Naive thymus-derived CD8-positive, alpha-beta T cell (primary cell): ENCODE measurements at regions not wholly inside any gene's neighbourhood (a gene's known extent, or its start where the extent isn't known, plus 50 kb on each side); places are given as distances from the start of the nearest gene placed in this dataset.

Experiments
- ATAC-seq, 2 donors: fragments of 150-1000 bp; cut with Tn5 transposase in 1 of 2; sonication (Bioruptor Pico), chemical (Tn5 transposase) in 1 of 2; 1 replicate in 1 of 2; 2 replicates in 1 of 2; pipeline ENCODE4 v1.10.0; 2021; ENCODE audit warnings: mild to moderate bottlenecking in 2 of 2, moderate library complexity in 2 of 2
- POLR2A ChIA-PET: fragments of 350-600 bp; sonication (Branson Sonifier 250); formaldehyde crosslinking; loops from one replicate; lab custom pipeline; 2021; ENCODE audit warnings: antibody characterized with exemption; lab: Charles Lee
- DNase-seq, 10 donors: peaks; one replicate each; pipeline versions ENCODE4 v3.0.0 to v3.0.0-alpha.2; 2020 to 2022
- H3K27ac Mint-ChIP-seq, 10 donors: one replicate each; pipeline ENCODE4 v1.8.0; 2020 to 2022; ENCODE audit warnings: mild to moderate bottlenecking in 10 of 10, mixed read lengths in 10 of 10, moderate library complexity in 4 of 10, inconsistent platforms in 1 of 10
- H3K27me3 Mint-ChIP-seq, 5 donors: one replicate each; pipeline ENCODE4 v1.8.0; 2021 to 2022; ENCODE audit warnings: mixed read lengths in 5 of 5
- H3K36me3 Mint-ChIP-seq, 3 donors: one replicate each; pipeline ENCODE4 v1.8.0; 2020 to 2022; ENCODE audit warnings: mixed read lengths in 3 of 3, mild to moderate bottlenecking in 2 of 3, inconsistent platforms in 1 of 3
- H3K4me1 Mint-ChIP-seq, 4 donors: one replicate each; pipeline ENCODE4 v1.8.0; 2021 to 2022; ENCODE audit warnings: mixed read lengths in 4 of 4
- H3K4me3 Mint-ChIP-seq, 10 donors: one replicate each; pipeline ENCODE4 v1.8.0; 2020 to 2022; ENCODE audit warnings: mild to moderate bottlenecking in 10 of 10, mixed read lengths in 10 of 10, moderate library complexity in 6 of 10, inconsistent platforms in 1 of 10
- H3K9me3 Mint-ChIP-seq, 9 donors: one replicate each; pipeline ENCODE4 v1.8.0; 2020 to 2022; ENCODE audit warnings: mixed read lengths in 9 of 9, mild to moderate bottlenecking in 3 of 9, inconsistent platforms in 1 of 9, moderate library complexity in 1 of 9

- no peak for DNase-seq
- H3K27ac Mint-ChIP-seq, result peak overlapping the region in 4 of 10 donors; percentile 18 to 57 (median 50)
- POLR2A ChIA-PET, result no interaction called here
- H3K36me3 Mint-ChIP-seq, result peaks cover 8 to 31% (median 21%) of the 10 kb centered on the region in 3 donors
- peaks cover 0 to 10% (median 2%) of the 10 kb centered on the region in 9 donors for H3K9me3 Mint-ChIP-seq
- no peak for ATAC-seq
- H3K4me3 Mint-ChIP-seq, result no peak overlapping the region
- no peaks in the 10 kb centered on the region for H3K27me3 Mint-ChIP-seq
- peaks cover 22 to 56% (median 48%) of the 10 kb centered on the region in 4 donors for H3K4me1 Mint-ChIP-seq
These were observed 257.9 kb downstream of the KLF12 start for GRCh38 chr13:73876323-73876722.

DNA sequence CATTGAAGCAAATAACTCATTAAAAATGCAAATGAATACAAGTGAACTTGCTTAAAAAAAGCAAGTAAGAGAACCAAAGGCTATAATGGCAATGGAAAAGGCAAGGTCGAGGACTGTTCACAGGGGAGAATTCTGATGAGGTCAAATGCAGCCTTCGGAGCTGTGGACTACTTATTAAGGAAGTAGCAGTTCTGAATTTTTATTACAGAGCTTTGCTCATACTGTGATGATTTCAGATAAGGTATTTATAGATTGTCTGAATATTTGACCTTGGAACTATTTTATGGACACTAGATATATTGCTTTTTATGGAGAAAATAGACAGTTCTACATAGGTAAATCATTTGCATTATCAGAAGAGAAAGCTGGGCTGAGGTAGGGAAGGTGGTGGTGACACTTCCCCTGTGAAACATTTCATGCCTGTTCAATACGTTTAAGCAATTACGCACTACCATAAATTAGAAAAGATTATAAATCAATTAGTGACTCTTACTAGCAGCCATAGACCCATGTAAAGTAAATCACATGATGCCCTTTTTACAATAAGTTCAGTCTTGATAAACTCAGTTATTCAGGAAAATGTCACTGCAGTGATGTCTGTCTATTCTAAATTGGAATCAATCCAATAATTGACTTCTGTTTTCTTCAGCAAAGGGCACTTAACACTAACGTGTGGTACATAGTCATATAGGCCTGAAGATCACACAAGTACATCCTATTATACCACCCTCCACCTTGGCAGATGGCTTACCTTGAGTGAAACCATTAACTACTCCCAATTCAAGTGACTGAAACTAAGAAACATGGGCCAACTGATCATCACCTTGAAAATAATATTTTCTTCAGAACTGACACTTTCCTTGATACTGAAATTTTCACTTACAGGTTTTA is 260.0 kb downstream of the KLF12 start:
- Mint-ChIP-seq H3K9me3 (peaks cover 0 to 10% (median 2%) of the 10 kb centered on the region in 9 donors), H3K27ac (peak overlapping the region in 3 of 10 donors; percentile 27 to 78 (median 35)), H3K36me3 (peaks cover 6 to 20% (median 12%) of the 10 kb centered on the region in 3 donors), H3K4me3 (no peak overlapping the region), H3K4me1 (peaks cover 26 to 57% (median 50%) of the 10 kb centered on the region in 4 donors), H3K27me3 (no peaks in the 10 kb centered on the region)
- DNase-seq (no peak), ATAC-seq (no peak)
- POLR2A ChIA-PET, result no interaction called here

- H3K4me1 Mint-ChIP-seq, result peaks cover 19 to 49% (median 41%) of the 10 kb centered on the region in 4 donors
- peak overlapping the region in 7 of 10 donors; percentile 21 to 81 (median 67) for H3K27ac Mint-ChIP-seq
- peaks cover 0 to 2% (median 2%) of the 10 kb centered on the region in 3 donors for H3K36me3 Mint-ChIP-seq
- H3K9me3 Mint-ChIP-seq, result peaks cover 0 to under 1% (median 0%) of the 10 kb centered on the region in 9 donors
- no peak overlapping the region for H3K4me3 Mint-ChIP-seq
- DNase-seq (no peak), ATAC-seq (no peak)
- H3K27me3 Mint-ChIP-seq, result no peaks in the 10 kb centered on the region
- POLR2A ChIA-PET, result no interaction called here
These were observed 261.8 kb downstream of the KLF12 start for GRCh38 chr13:73872397-73872796.

- DNase-seq (peak in 3 of 10 donors; percentile 6 to 33 (median 26)), ATAC-seq (peak; percentile 67)
- POLR2A ChIA-PET, result no interaction called here
- H3K27me3 Mint-ChIP-seq, result no peaks in the 10 kb centered on the region
- H3K36me3 Mint-ChIP-seq, result no peaks in the 10 kb centered on the region
- H3K4me1 Mint-ChIP-seq, result peaks cover 19 to 55% (median 45%) of the 10 kb centered on the region in 4 donors
- H3K27ac Mint-ChIP-seq, result peak overlapping the region; percentile 50 to 90 (median 78)
- H3K4me3 Mint-ChIP-seq, result peak overlapping the region in 2 of 10 donors; percentile 2 to 8
- H3K9me3 Mint-ChIP-seq, result no peaks in the 10 kb centered on the region
These were observed 263.0 kb downstream of the KLF12 start for GRCh38 chr13:73870970-73871935.

DNA sequence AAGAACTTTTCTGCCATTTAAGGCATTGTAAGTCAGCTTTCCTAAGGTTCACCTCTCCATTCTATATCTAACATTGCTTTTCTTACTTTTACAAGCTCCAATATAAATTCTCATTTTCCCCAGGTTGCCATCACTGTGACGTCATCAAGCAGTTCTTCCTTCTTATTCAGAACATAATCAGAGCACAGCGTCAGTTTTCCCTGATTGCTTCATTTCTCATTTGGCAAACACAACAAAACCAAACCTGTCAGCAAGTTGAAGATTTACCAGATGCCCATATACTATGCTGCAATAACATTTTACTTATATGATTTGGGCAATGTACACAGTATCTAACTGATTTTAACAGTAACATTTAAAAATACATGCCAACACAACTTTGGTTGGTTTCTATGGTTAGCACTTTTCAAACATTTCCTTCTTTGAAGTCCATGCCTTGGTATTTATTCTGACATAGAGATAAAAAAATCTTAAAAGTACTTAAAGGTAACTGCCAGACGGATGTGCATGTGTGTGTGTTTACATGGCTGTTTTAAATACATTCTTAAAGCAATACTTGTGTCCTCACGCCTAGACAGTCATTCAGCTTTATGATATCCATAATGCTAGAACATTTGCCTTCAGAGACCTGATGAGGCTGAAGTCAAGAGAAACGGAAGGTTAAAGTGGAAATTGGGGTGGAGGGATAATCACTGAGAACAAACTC is 264.0 kb downstream of the KLF12 start:
- POLR2A ChIA-PET, result no interaction called here

GRCh38 chr13:73865027-73865426 is 269.2 kb downstream of the KLF12 start:
- H3K27me3 Mint-ChIP-seq, result no peaks in the 10 kb centered on the region
- peaks cover 20 to 53% (median 44%) of the 10 kb centered on the region in 4 donors for H3K4me1 Mint-ChIP-seq
- no peak for DNase-seq
- no peak for ATAC-seq
- H3K4me3 Mint-ChIP-seq, result no peak overlapping the region
- peak overlapping the region in 3 of 10 donors; percentile 15 to 23 (median 18) for H3K27ac Mint-ChIP-seq
- POLR2A ChIA-PET, result no interaction called here
- peaks cover 0 to 4% (median 2%) of the 10 kb centered on the region in 3 donors for H3K36me3 Mint-ChIP-seq
- H3K9me3 Mint-ChIP-seq, result no peaks in the 10 kb centered on the region

More for the DNA sequence above, 264.0 kb downstream of the KLF12 start:
- ATAC-seq, result peak; percentile 44 to 79
- peak in 2 of 10 donors; percentile 29 to 36 for DNase-seq
- no peaks in the 10 kb centered on the region for H3K9me3 Mint-ChIP-seq
- H3K27ac Mint-ChIP-seq, result peak overlapping the region; percentile 45 to 88 (median 72)
- no peak overlapping the region for H3K4me3 Mint-ChIP-seq
- H3K4me1 Mint-ChIP-seq, result peaks cover 23 to 66% (median 51%) of the 10 kb centered on the region in 4 donors
- H3K27me3 Mint-ChIP-seq, result no peaks in the 10 kb centered on the region
- H3K36me3 Mint-ChIP-seq, result no peaks in the 10 kb centered on the region

- DNase-seq (no peak), ATAC-seq (peak in 1 of 2 donors; percentile 70)
- H3K4me3 Mint-ChIP-seq, result peak overlapping the region in 1 of 10 donors; percentile 5
- H3K27ac Mint-ChIP-seq, result peak overlapping the region in 4 of 10 donors; percentile 26 to 81 (median 44)
- peaks cover 18 to 42% (median 34%) of the 10 kb centered on the region in 4 donors for H3K4me1 Mint-ChIP-seq
- no peaks in the 10 kb centered on the region for H3K27me3 Mint-ChIP-seq
- H3K9me3 Mint-ChIP-seq, result no peaks in the 10 kb centered on the region
- POLR2A ChIA-PET, result no interaction called here
- peaks cover 0 to 26% (median 5%) of the 10 kb centered on the region in 3 donors for H3K36me3 Mint-ChIP-seq
These were observed 273.1 kb downstream of the KLF12 start for GRCh38 chr13:73861136-73861535.

GRCh38 chr13:73860501-73860900 is 273.7 kb downstream of the KLF12 start:
- ATAC-seq, result no peak
- POLR2A ChIA-PET, result no interaction called here
- Mint-ChIP-seq H3K36me3 (peaks cover 0 to 31% (median 12%) of the 10 kb centered on the region in 3 donors), H3K4me3 (no peak overlapping the region), H3K4me1 (peaks cover 16 to 37% (median 28%) of the 10 kb centered on the region in 4 donors), H3K27ac (peak overlapping the region in 3 of 10 donors; percentile 25 to 34 (median 27)), H3K27me3 (no peaks in the 10 kb centered on the region), H3K9me3 (no peaks in the 10 kb centered on the region)
- DNase-seq, result no peak

- POLR2A ChIA-PET, result no interaction called here
- DNase-seq, result no peak
- Mint-ChIP-seq H3K4me3 (no peak overlapping the region), H3K27me3 (no peaks in the 10 kb centered on the region), H3K9me3 (no peaks in the 10 kb centered on the region), H3K36me3 (peaks cover under 1 to 36% (median 17%) of the 10 kb centered on the region in 3 donors), H3K27ac (peak overlapping the region in 4 of 10 donors; percentile 27 to 60 (median 34)), H3K4me1 (peaks cover 17 to 36% (median 23%) of the 10 kb centered on the region in 4 donors)
- no peak for ATAC-seq
These were observed 274.4 kb downstream of the KLF12 start for GRCh38 chr13:73859841-73860240.

DNA sequence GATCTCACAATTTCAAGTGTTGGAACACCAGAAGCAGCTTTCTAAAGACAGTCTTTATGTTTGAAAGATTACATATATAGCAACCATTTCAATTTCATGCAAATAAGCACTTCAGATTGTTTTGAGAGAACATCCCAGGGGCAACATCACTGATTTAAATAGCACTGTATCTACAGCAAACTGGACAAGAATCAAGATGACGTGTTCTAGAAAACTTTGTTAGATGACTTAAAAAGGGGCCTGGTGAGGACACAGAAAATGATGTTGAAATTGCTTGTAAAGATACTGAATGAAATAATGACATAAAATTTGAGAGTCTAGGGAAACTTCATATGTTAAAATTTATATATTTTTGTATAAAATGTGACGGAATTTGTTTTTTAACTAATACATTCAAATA is 277.1 kb downstream of the KLF12 start:
- Mint-ChIP-seq H3K27ac (no peak overlapping the region), H3K36me3 (peaks cover 4 to 47% (median 23%) of the 10 kb centered on the region in 3 donors), H3K4me1 (peaks cover 12 to 29% (median 14%) of the 10 kb centered on the region in 4 donors), H3K9me3 (no peaks in the 10 kb centered on the region), H3K4me3 (no peak overlapping the region), H3K27me3 (no peaks in the 10 kb centered on the region)
- no peak for ATAC-seq
- DNase-seq, result no peak
- POLR2A ChIA-PET, result no interaction called here

GRCh38 chr13:73851104-73851503 is 283.1 kb downstream of the KLF12 start:
- no peak overlapping the region for H3K4me3 Mint-ChIP-seq
- ATAC-seq (no peak), DNase-seq (no peak)
- no peaks in the 10 kb centered on the region for H3K9me3 Mint-ChIP-seq
- peak overlapping the region in 5 of 10 donors; percentile 1 to 66 (median 33) for H3K27ac Mint-ChIP-seq
- peaks cover 7 to 27% (median 20%) of the 10 kb centered on the region in 3 donors for H3K36me3 Mint-ChIP-seq
- POLR2A ChIA-PET, result no interaction called here
- peaks cover 11 to 40% (median 27%) of the 10 kb centered on the region in 4 donors for H3K4me1 Mint-ChIP-seq
- H3K27me3 Mint-ChIP-seq, result no peaks in the 10 kb centered on the region
